ENCODE measurements at regions not wholly inside any gene's neighbourhood (a gene's known extent, or its start where the extent isn't known, plus 50 kb on each side); places are given as distances from the start of the nearest gene placed in this dataset.
"Not testable (repeated sequence)": the region's sequence is repeated elsewhere in the genome, so short reads cannot be mapped to it uniquely, and the experiment has no call there.

DNA sequence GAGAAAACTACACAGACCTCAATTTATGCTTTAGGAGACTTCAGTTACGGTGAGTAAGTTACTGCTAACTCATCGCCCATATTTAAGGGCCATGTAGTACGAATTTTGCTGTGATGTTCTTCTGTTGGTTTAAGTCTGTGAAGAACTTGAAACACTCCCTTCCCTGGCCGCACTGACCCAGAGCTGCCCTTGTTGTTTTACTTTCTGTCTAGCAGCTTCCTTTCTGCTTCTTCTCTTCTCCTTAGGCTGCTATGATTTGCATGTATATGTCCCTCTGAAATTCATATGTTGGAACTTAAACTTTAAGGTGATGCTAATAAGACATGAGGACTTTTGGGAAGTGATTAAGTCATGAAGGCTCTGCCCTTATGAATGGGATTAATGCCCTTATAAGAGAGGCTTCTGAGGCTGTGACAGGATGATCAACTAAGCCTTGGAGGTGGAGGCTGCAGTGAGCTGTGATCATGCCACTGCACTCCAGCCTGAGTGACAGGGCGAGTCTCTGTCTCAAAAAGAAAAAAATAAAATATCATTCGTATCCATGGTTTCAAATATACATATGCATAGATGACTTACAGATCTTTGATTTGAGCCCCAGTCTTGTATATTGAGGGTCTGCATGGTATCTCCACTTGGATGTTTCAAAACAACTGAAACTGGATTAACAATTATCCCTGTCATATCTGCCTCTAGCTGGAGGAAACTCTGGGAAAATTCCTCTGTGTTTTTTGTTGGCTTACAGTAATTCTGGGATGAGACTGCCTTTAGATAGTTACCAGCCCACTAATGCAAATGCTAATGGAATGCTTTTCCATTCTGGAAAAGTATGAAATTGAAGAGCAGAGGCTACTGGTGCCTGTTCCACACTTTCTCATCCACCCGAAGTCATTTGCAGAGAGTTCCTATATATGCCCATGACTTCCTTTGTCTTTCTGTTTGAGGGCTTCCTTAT is 263.4 kb upstream of the ACTBL2 start:
- DNase-seq (ENCODE audit: low spot score) = no peak

DNA sequence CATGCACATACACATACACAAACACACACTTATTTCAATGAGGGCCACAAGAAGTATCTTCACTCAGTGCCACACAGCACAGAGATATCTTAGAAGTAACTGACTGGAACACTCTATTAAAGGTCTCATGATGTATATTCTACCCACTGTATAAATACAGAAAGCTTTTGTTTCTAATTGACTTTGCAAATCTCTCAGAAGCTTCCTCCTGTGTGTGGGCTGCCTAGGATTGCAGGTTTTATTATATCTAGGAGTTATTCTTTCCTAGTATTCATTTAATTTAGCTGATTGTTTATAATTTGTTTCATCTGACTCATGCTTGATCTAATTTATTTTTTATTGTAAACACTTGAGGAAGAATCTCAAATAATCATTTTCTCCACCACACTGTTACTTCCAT is 262.4 kb upstream of the ACTBL2 start:
- no peak for DNase-seq (ENCODE audit: low spot score)

DNA sequence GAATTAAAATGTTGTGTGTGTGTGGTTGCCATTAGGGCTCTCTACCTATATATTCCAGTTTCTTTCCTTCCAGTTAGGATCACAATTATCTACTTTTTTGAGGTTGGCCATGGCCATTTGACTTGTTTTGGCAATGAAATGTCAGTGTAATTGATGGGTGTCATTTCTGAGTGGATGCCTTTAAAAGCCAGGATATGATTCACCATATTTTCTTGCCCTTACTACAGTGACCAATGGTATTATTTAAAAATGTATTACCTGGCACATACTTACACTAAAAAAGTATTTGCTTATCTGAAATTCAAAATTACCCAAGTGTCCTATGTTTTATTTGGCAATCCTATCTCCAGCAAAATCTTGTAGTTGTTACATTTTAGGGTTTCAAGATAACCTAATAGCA is 258.7 kb upstream of the ACTBL2 start:
- no peak for DNase-seq (ENCODE audit: low spot score)

DNA sequence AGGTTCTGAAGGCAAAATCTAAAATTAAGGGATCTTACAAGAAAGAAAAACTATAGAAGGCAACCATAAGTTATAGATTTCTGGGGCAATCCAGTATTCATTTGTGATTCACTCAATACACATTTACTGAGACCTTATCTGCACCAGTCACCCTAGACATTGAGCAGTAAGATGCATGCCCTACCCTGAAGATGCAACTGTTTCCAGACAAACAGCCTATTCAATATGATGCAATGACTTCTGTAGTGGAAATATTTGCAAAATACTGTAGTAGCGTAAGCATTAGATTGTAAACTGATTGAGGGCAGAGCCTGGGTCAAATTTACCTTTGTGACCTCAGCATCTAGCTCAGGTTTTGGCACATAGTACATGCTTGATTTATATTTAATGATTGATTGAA is 256.2 kb upstream of the ACTBL2 start:
- DNase-seq (ENCODE audit: low spot score) = no peak

DNA sequence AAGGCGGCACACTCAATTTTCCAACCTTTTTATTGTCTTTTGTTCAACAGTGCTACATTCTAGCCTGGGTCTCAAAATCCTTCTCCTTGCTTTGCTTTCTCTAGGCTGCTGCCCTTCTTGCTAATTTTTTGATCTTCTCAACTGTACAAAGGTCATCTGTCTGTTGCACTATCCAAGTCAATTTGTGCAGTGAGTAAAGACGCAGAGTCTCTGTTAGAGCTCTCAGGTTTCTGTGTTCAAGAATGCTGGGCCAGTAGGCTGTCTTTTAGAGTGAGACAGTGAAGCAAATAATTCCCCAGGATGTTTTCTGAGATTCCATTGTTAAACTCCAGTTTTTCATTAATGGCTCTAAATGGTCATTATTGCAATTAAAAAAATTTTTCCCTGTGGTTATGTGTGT is 255.7 kb upstream of the ACTBL2 start:
- no peak for DNase-seq (ENCODE audit: low spot score)

DNA sequence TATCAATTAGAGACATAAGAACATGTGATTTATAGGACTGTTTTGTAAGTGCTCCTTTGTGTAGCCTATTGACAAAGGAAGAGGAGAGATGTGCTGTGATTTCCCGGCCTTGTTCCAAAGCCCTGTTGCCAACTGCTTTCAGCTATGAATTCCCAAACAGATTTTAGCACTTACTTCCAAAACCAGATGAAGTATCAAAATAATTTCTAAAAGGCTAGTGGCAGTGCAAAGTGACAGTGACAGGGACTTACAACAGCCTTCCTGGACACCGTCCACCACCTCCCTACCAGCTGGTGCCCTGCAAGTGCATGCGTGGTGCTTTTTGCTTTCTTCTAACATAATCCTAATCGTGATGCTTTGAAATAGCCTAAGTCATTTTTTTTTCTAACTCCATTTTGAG is 254.1 kb upstream of the ACTBL2 start:
- DNase-seq (ENCODE audit: low spot score) = no peak

DNA sequence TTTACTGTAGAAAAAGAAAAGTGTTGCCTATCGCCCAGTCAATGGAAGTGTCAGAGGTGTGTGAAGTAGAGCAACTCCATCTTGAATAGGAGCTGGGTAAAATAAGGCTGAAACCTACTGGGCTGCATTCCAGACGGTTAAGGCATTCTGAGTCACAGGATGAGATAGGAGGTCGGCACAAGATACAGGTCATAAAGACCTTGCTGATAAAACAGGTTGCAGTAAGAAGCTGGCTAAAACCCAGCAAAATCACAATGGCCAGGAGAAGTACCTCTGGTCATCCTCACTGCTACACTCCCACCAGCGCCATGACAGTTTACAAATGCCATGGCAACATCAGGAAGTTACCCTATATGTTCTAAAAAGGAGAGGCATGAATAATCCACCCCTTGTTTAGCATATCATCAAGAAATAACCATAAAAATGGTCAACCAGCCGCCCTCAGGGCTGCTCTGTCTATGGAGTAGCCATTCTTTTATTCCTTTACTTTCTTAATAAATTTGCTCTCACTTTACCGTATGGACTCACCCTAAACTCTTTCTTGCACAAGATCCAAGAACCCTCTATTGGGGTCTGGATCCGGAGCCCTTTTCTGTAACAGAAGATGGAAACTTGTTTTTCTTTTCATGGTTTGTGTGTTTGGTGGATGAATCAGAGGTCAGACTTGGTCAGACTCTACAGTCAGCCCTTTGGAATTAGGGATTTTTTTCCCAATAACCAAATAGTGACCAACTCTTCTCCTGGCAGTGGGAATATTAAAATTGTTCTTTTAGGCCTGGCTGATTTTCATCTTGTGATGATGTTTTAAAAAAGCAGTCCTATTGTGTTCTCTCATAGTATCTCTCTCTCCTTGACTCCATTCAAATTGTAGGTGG is 252.9 kb upstream of the ACTBL2 start:
- DNase-seq (ENCODE audit: low spot score) = not testable (repeated sequence)

DNA sequence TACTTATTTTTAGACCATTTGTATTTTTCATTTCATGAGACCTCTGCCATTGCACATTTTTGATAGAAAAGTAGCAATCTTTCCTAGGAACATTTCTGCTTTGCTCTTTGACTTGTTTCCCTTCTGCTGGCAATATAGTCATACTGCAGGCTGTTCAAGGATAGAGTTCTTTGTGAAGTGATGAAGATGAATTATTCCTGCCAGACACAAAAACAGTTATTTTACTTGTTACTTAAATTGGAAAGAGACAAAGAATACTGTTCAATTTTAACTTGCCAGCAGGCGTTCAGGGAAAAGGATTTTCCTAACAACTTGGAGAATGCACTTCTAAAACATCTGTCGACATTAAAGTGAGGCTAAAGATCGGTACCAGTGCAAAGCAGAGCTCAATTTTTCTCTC is 251.7 kb upstream of the ACTBL2 start:
- no peak for DNase-seq (ENCODE audit: low spot score)

DNA sequence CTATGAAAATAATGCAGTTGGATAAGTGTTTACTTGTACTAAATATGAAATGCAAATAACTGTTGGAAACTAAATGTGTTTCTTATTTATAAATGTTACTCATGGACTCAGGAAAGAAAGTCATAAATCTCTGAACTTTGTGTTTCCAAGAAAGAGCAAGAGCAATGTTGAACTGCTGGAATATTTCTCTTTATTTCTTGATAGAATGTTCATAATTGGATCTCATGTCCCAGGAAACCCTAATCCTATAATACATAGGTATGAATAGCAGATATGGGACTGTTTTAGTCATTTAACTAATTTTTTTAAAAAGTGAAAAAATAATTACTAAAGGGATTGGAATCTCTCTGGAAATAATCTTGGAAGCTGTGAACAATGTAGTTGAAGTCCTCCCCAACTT is 245.0 kb upstream of the ACTBL2 start:
- no peak for DNase-seq (ENCODE audit: low spot score)

DNA sequence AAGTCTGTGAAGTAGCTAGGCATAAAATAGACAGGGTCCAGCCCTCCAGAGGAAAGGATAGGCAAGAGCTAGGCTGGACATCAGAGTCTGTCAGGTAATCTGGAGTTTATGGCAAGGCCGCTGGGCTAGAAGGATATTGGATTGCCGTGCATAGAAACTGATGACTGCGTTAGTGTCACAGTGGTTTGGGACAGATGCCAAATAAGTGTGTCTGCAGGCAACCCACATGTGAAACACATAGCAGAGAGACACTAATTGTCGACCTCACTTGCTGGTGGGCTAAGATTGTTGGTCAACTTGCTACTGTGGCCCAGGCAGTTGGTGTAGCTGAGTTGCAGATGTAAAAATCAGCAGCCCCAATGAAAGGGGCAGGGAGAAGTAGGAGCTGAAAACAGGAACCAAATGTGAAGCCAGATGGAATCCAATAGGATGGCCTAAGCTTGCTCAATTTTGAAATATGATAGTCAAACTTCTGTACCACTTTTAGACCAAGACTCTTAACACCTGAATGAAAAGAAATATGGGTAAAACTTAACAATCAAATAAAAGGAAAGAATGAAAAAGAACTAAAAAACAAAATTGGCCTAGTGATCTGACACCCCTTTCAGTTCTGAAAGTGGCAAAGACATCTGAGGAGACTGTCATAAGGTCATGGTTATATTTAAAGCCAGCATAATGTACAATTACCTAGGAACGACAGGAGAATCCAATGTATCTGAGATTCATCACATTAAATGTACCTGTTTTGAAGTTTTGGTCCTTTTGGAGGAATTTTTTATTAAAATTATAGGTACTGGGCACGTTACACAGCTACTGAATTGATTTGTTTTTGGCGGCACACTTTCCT is 243.3 kb upstream of the ACTBL2 start:
- no peak for DNase-seq (ENCODE audit: low spot score)

DNA sequence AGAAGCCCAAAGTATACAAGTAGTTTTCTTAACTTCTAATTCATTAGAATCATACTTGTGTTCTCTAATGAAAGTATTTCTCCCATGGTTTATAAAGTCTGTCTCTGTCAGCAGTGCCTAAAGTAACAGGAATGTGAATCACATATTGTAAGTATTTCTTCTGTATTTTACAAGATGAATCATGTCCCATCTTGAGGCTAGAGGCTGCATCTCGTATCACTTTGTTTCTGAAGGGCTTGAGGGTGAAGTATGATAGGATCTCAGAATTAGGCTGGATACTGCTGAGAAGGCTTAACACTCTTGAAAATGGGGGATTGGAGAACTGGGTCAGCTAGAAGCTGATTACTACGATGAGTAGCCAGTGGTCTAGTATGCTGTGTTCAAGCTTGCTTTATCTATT is 242.2 kb upstream of the ACTBL2 start:
- DNase-seq (ENCODE audit: low spot score) = no peak

DNA sequence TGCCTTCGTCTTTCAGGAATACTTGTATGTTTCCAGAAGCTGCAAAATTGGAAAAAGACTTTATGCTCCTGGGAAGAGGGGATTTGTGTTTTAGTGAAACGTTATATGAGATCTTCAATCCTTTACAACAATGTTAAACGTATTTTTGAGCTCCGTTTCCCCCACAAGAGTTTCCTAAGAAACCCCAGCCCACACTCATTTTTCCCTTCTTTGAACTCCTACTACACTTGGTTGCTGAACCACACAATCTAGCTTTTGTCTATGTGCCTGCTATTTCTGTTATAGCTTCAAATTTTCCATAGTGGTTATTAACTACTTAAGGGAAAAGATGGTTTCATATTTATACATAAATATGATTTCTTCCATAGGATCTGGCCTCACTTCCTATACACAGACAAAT is 238.6 kb upstream of the ACTBL2 start:
- no peak for DNase-seq (ENCODE audit: low spot score)

DNA sequence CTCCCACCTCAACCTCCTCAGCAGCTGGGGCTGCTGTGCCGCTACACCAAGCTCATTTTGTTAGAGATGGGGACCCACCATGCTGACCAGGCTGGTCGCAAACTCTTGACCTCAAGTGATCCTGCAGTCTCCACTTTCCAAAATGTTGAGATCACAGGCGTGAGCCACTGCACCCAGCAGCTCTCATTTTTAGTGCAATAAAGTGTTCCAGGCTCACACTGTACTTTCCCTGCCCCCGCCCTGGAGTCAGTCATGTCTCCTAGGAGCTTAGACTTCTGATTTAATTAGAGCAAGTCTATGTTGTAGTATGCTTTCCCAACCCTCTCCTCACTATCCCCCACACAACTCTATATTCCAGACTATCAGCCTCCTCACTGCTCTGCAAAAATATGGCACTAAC is 238.0 kb upstream of the ACTBL2 start:
- DNase-seq (ENCODE audit: low spot score) = no peak

DNA sequence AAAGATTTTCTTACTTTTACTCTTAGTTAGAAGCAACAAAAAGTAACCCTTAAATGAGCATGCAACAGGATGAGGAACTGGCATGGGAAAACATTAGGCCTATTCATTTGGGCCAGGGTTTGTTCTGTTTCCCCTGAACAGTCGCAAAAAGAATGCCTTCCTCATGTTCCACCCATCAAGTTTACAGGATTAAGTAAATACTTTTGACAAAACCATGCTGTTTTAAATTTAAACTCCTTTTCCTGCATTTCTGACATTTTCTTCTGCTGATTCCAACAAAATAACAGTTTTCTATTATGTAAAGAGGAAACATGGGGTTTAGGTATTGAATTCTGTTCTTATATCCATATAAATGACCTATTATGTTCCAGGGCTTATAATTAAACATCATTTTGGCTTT is 236.6 kb upstream of the ACTBL2 start:
- no peak for DNase-seq (ENCODE audit: low spot score)

DNA sequence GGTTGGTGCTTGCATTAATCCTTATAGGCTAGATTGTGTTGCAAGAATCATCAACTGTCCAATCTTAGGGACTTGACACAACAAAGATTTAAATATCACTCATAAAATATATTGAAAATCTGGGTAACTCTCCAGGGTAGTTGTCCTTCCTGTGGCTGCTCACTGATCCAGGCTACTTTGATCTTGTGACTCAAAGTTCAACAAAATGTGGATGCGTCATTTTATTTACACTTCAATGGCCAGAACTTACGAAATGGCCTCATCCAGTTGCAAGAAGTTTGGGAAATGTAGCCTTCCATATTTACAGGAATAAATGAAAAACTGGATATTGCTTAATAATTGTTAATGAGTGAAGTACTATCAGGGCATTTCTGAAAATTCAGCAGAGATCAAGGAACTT is 235.5 kb upstream of the ACTBL2 start:
- no peak for DNase-seq (ENCODE audit: low spot score)

DNA sequence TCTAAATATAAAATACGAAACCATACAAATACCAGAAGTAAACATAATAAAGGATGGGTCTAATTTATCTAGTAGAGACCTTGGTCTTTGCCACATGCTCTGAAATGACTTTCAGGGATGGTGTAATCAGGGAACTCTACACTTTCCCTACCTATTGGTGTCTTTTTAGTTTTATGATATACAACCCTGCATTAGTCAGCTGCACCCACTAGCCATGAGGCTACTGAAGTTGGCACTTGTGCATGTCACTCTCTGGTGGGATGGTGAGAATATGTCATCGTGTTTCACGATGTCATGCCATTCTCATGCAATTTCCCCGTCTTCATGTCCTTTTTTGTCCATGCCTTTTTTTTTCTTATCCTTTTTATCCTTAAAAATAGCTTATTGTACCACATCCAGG is 234.9 kb upstream of the ACTBL2 start:
- DNase-seq (ENCODE audit: low spot score) = no peak

DNA sequence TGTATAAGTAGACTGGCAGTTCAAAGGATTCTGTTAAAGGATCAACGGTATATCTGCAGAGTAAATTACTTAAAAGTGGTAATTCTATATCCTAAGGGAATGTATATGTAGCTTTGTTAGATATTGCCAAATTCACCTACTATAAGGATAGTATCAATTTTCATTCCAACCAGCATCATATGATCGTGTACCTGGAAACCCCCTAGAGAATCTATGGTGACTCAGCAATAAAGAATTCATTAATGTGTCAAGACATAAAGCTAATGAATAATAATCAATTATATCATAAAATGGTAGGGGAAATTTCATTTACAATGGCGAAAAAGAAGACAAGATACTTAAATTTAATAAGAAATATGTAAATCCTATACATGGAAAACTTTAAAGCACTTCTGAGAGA is 234.1 kb upstream of the ACTBL2 start:
- no peak for DNase-seq (ENCODE audit: low spot score)

DNA sequence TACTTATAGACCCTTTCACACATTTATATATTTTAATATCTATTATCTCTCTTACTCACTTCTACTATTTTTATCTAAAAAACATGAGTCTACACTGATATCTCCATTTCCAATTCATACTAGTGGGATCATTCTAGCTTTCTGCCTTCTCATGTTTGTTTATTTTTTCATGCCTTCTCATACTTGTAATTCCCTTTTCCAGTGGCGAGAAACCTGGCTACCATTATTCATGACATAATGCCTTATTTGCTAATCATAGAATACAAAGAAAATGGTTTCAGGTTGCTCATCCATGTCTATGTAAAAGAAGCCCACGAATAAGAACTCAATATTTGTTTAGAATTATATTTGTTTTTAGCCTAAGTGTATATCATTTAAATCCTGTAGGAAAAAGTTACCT is 232.7 kb upstream of the ACTBL2 start:
- no peak for DNase-seq (ENCODE audit: low spot score)

DNA sequence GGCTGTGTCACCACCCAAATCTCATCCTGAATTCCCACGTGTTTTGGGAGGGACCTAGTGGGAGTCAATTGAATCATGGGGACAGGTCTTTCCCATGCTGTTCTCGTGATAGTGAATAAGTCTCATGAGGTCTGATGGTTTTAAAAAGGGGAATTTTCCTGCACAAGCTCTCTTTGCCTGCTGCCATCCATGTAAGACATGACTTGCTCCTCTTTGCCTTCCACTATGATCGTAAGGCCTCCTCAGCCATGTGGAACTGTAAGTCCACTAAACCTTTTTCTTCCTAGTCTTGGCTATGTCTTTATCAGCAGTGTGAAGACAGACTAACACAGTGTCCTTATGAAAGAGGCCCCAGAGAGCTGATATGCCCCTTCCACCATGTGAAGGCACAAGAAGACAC is 230.9 kb upstream of the ACTBL2 start:
- DNase-seq (ENCODE audit: low spot score) = not testable (repeated sequence)

DNA sequence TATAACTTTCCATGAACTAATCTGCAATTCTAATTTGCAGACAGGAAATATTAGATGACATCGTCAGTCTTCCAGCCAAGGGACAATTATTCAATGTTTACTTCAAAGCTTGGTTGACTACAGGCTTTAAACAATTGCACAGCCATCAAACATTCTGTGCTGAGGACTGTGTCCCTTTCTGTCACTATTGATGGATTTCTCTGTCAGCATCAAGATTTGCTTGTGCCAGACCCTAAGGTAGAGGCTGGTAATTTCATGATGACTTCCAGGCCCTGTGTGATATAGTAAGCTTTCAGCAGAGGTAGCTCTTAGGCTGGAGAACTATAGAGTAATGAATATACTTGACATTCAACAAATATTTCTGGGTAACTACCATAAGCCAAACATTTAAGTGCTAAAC is 229.3 kb upstream of the ACTBL2 start:
- DNase-seq (ENCODE audit: low spot score) = no peak

DNA sequence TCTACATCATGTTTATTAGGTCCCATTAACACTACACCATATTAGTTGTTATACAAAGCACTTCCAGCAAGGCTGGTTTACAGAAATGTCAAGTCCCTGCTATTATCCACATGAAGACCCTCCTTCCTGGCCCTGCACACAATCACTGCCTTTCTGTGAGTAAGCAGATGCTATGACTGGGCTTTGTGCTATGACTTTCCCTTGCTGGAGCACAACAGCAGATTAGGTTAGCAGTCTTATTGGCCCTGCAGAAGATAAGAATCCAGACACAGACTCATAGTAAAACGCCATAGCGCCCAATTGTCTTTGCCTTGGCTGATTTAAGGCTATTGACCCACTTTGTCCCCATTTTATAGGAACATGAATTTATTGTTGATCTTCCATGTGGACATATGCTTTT is 228.9 kb upstream of the ACTBL2 start:
- DNase-seq (ENCODE audit: low spot score) = no peak

DNA sequence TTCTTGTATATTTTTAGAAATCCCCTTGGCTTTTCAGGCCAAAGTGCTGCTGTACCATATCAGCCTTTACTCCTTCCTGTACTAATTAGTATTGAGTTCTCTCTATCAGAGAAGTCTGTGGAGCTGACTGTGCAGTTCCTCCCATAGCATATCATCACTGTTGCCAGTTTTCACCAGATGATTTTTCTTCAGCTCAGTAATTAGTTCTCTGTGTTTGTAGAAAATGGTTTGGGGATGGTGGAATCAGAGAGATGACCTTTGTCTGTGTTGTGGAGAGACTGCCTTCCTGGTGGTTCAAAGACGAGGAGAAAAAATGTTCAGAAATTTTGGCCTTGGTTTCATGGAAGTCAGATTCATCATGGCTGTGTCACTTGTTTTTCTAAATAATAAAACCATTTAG is 227.5 kb upstream of the ACTBL2 start:
- DNase-seq (ENCODE audit: low spot score) = no peak
